Caco-2 (cell line): ENCODE measurements at regions not wholly inside any gene's neighbourhood (a gene's known extent, or its start where the extent isn't known, plus 50 kb on each side); places are given as distances from the start of the nearest gene placed in this dataset.
A peak's percentile ranks its signal among the peaks of the same experiment; 100 is the strongest.
"Not testable (repeated sequence)": the region's sequence is repeated elsewhere in the genome, so short reads cannot be mapped to it uniquely, and the experiment has no call there.

Experiments
- BruUV-seq: library from RNA; stranded (reverse); fragments of 400-500 nt; replicated peaks from 2 replicates; lab custom pipeline; 2021; lab: Mats Ljungman, UMichigan
- CTCF ChIA-PET: fragments of 300-600 bp; sonication (Branson Sonifier 250); formaldehyde crosslinking; loops from one replicate; lab custom pipeline; 2022; ENCODE audit warnings: antibody characterized with exemption; lab: Charles Lee
- POLR2A ChIA-PET: fragments of 300-600 bp; sonication (Branson Sonifier 250); formaldehyde crosslinking; loops from one replicate; lab custom pipeline; 2022; ENCODE audit warnings: antibody characterized with exemption; lab: Charles Lee
- DNase-seq, 2 experiments: peaks; one replicate each; pipeline versions ENCODE4 v3.0.0 to v3.0.0-alpha.2; 2020 to 2022
- H3K27me3 ChIP-seq: replicated peaks from 2 replicates; pipeline ENCODE4 v1.6.0; 2011; ENCODE audit warnings: low read length; ENCODE audit not compliant: control insufficient read depth, insufficient read depth
- H3K36me3 ChIP-seq: 2 replicates; pipeline ENCODE4 v1.5.1; 2011; ENCODE audit warnings: low read length; ENCODE audit not compliant: control insufficient read depth, insufficient read depth
- H3K4me1 ChIP-seq: fragments of 250-450 bp; sonication (Bioruptor Pico); 2 replicates; pipeline ENCODE4 v1.5.1; 2020; ENCODE audit warnings: mild to moderate bottlenecking
- H3K4me3 ChIP-seq: 2 replicates; pipeline ENCODE4 v1.5.1; 2011; ENCODE audit warnings: low read depth, mild to moderate bottlenecking, control low read depth, low read length
- H3K9me3 ChIP-seq: fragments of 250-450 bp; sonication (Bioruptor Pico); 2 replicates; pipeline ENCODE4 v1.5.1; 2020; ENCODE audit warnings: mild to moderate bottlenecking, moderate library complexity
- H3K27ac Mint-ChIP-seq: one replicate; pipeline ENCODE4 v1.8.0; 2022; ENCODE audit warnings: mixed read lengths; ENCODE audit not compliant: unreplicated experiment
- H3K27me3 Mint-ChIP-seq: one replicate; pipeline ENCODE4 v1.8.0; 2022; ENCODE audit warnings: mixed read lengths; ENCODE audit not compliant: insufficient read depth, unreplicated experiment
- H3K36me3 Mint-ChIP-seq: one replicate; pipeline ENCODE4 v1.8.0; 2022; ENCODE audit warnings: mild to moderate bottlenecking, mixed read lengths; ENCODE audit not compliant: insufficient read depth, unreplicated experiment
- H3K4me1 Mint-ChIP-seq: one replicate; pipeline ENCODE4 v1.8.0; 2022; ENCODE audit warnings: low read depth, mixed read lengths; ENCODE audit not compliant: unreplicated experiment
- H3K4me3 Mint-ChIP-seq: one replicate; pipeline ENCODE4 v1.8.0; 2022; ENCODE audit warnings: mild to moderate bottlenecking, moderate library complexity, mixed read lengths; ENCODE audit not compliant: unreplicated experiment
- H3K9me3 Mint-ChIP-seq: one replicate; pipeline ENCODE4 v1.8.0; 2022; ENCODE audit warnings: mixed read lengths; ENCODE audit not compliant: unreplicated experiment
- intact Hi-C: fragments of 100-400 bp; cut with micrococcal nuclease; formaldehyde crosslinking; loops from one replicate; pipeline ENCODE4 v1.10.0; 2022; ENCODE audit not compliant: unreplicated experiment
- TF ChIP-seq, protein P1 (sequence below), 2 experiments: fragments of 200-600 bp in 1 of 2; IDR thresholded peaks; 1 replicate in 1 of 2; 2 replicates in 1 of 2; pipeline versions ENCODE4 v1.5.1 to v1.8.0; 2011 to 2022; ENCODE audit warnings: antibody characterized with exemption in 1 of 2, control low read depth in 1 of 2, inconsistent platforms in 1 of 2, low read depth in 1 of 2, low read length in 1 of 2, mild to moderate bottlenecking in 1 of 2, moderate library complexity in 1 of 2; ENCODE audit not compliant: insufficient read depth in 1 of 2, severe bottlenecking in 1 of 2, unreplicated experiment in 1 of 2

DNA sequence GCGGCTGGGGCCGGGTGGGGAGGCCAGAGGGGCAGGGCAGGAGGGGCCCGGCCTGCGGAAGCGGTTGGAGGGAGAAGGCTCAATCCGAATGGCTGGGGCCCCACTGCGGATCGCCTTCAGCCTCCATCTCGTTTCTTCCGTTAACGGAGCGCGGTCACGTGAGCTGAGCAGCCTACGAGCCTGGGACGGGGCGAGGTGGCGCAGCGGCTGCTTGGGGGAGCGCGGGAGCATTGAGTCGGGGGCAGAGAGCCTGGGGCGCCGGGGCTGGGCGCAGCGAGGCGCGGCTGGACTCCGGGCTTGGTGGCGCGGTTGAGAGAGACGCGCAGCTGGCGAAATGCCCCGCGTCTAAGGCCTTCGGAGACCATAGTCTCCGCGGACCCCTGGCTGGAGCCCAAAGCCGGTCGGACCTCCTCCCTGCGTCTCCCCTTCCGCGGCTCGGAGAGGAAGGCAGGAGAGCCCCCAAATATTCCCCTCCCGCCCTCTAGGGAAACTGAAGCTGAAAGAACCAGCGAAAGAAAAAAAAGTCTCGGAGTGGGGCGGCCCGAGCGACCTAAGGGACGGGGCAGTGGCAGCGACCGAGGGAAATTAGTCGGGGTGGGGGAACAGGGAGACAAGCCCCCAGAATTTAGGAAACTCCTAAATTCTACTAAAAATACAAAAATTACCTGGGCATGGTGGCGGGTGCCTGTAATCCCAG lies 94.7 kb upstream of the PLEKHM1 start:
- H3K4me3 ChIP-seq = peak overlapping the region; percentile 93
- peak; percentile 67 to 70 for DNase-seq
- not testable (repeated sequence) for H3K9me3 ChIP-seq, H3K4me1 Mint-ChIP-seq, H3K36me3 Mint-ChIP-seq, H3K4me1 ChIP-seq, H3K27me3 Mint-ChIP-seq, BruUV-seq, H3K27me3 ChIP-seq, H3K9me3 Mint-ChIP-seq, H3K36me3 ChIP-seq
- intact Hi-C loops = loop anchor here (5.0 kb wide), 1 partner anchor 677 kb away; no protein-coding TSS in a partner anchor
- Mint-ChIP-seq H3K4me3 (peak overlapping the region; percentile 85), H3K27ac (peak overlapping the region; percentile 79)
- TF ChIP-seq, protein P1, sequence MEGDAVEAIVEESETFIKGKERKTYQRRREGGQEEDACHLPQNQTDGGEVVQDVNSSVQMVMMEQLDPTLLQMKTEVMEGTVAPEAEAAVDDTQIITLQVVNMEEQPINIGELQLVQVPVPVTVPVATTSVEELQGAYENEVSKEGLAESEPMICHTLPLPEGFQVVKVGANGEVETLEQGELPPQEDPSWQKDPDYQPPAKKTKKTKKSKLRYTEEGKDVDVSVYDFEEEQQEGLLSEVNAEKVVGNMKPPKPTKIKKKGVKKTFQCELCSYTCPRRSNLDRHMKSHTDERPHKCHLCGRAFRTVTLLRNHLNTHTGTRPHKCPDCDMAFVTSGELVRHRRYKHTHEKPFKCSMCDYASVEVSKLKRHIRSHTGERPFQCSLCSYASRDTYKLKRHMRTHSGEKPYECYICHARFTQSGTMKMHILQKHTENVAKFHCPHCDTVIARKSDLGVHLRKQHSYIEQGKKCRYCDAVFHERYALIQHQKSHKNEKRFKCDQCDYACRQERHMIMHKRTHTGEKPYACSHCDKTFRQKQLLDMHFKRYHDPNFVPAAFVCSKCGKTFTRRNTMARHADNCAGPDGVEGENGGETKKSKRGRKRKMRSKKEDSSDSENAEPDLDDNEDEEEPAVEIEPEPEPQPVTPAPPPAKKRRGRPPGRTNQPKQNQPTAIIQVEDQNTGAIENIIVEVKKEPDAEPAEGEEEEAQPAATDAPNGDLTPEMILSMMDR (IDR thresholded peaks at IDR 0.05; ENCODE audit: insufficient read depth in 1 of 2, low read depth in 1 of 2, low read length in 1 of 2, severe bottlenecking in 1 of 2, unreplicated experiment in 1 of 2) = peak in 1 of 2 experiments; percentile 9
- ChIA-PET POLR2A (interaction anchor here (0.6 kb wide), 1 partner anchor 679 kb away, joined by 6 read pairs; no protein-coding TSS in a partner anchor), CTCF (interaction anchor here (0.7 to 0.8 kb wide), 2 partner anchors 160 to 608 kb away, joined by 3 to 5 read pairs; partner anchors contain the start of gene KANSL1)

DNA sequence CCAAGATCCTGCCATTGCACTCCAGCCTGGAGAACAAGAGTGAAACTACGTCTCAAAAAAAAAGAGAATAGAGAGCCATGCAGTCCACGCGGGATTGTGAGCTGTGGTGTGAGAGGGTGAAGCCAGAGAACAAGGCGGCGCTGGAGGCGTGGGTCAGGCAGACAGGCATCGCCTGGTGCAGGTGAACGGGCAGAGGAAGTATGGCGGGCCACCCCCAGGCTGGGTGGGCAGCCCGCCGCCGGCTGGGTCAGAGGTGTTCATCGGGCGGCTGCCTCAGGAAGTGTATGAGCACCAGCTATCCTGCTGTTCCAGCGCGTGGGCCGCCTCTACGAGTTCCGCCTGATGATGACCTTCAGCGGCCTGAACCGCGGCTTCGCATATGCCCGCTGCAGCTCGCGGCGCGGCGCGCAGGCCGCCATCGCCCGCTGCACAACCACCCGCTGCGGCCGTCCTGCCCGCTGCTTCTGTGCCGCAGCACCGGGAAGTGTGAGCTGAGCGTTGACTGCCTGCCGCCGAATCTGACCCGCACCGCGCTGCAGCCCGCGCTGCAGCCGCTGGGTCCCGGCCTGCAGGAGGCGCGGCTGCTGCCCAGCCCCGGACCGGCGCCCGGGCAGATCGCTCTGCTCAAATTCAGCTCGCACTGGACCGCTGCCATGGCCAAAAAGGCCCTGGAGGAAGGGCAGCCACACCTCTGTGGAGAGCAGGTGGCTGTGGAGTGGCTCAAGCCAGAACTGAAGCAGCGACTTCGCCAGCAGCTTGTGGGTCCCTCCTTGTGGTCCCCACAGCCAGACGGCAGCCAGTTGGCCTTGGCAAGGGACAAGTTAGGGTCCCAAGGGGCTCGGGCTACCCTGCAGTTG lies 95.5 kb upstream of the PLEKHM1 start:
- H3K9me3 Mint-ChIP-seq, H3K36me3 Mint-ChIP-seq, H3K36me3 ChIP-seq, H3K27me3 Mint-ChIP-seq, H3K4me1 Mint-ChIP-seq, BruUV-seq, POLR2A ChIA-PET, H3K27me3 ChIP-seq, H3K4me1 ChIP-seq, H3K27ac Mint-ChIP-seq, H3K9me3 ChIP-seq: not testable (repeated sequence)
- peak in 1 of 2 experiments; percentile 59 for DNase-seq
- peak overlapping the region; percentile 33 for H3K4me3 ChIP-seq
- CTCF ChIA-PET = interaction anchor here (0.6 to 1.0 kb wide), 4 partner anchors 158 to 1445 kb away, joined by 3 to 6 read pairs (median 4); partner anchors contain the start of gene KANSL1
- peak overlapping the region; percentile 85 for H3K4me3 Mint-ChIP-seq
- intact Hi-C loops = loop anchor here (5.0 kb wide), 1 partner anchor 676 kb away; no protein-coding TSS in a partner anchor

DNA sequence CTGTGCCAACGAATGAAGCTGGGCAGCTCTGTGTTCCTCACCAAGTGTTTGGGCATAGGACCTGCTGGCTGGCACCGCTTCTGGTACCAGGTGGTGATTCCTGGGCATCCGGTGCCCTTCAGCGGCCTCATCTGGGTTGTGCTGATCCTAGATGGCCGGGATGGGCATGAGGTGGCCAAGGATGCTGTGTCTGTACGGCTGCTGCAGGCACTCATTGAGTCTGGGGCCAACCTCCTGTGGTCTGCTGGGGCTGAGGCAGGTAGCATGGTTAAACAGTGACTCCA lies 96.1 kb upstream of the PLEKHM1 start:
- POLR2A ChIA-PET, H3K4me1 Mint-ChIP-seq, H3K4me1 ChIP-seq, H3K9me3 ChIP-seq, H3K9me3 Mint-ChIP-seq, H3K4me3 Mint-ChIP-seq, DNase-seq, BruUV-seq, H3K27ac Mint-ChIP-seq, H3K27me3 ChIP-seq, H3K36me3 Mint-ChIP-seq, H3K4me3 ChIP-seq, H3K36me3 ChIP-seq, H3K27me3 Mint-ChIP-seq: not testable (repeated sequence)
- CTCF ChIA-PET = interaction anchor here (0.6 to 1.0 kb wide), 4 partner anchors 159 to 1445 kb away, joined by 3 to 6 read pairs (median 4); partner anchors contain the start of gene KANSL1
- intact Hi-C loops = loop anchor here (5.0 kb wide), 1 partner anchor 676 kb away; no protein-coding TSS in a partner anchor
